ENCODE measurements at regions not wholly inside any gene's neighbourhood (a gene's known extent, or its start where the extent isn't known, plus 50 kb on each side); places are given as distances from the start of the nearest gene placed in this dataset.

DNA sequence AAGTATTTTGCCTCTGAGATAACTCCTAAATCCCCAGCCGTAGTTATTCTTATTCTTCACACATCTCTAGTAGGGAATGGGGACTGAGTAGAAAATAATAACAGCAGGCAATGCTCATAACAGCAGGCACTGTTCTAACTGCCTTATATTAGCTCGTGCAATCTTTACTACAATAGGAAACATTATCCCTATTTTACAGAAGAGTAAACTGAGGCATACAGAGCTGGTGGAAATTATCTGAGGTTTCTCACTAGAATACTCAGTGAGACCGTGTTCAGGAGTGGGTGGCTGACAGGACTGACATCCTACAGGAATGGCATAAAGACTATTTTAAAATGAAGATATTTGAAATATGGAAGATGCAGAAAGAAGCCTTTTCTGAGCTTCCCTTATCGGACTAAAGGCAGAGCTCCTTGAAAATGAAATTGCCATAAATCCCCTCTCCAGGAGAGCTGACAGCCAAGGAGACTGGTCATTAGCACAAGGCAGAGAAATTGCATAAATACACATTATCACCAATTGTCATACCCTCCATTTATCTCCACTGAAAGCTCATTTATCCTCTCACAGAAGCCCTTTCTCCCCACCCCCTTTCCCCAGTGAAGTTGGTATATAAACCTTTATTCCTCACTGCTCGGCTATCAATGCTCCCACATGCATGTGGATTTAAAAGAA lies 93.9 kb downstream of the RASSF10 start (continued):
- TF ChIP-seq TCF7L2 (IDR thresholded peaks at IDR 0.05; ENCODE audit: low read depth, low read length) (no peak), VEZF1 (CRISPR knock-in tag; IDR thresholded peaks at IDR 0.05) (peak; percentile 61), GATAD2A (IDR thresholded peaks at IDR 0.05) (peak; percentile 59; the same call in 1 of the 2 replicates), EGR1 (conservative IDR thresholded peaks at IDR 0.05) (no peak), HIVEP1 (CRISPR knock-in tag; IDR thresholded peaks at IDR 0.05) (no peak), FOS (IDR thresholded peaks at IDR 0.05; ENCODE audit: extremely low read depth, insufficient read length) (no peak)

DNA sequence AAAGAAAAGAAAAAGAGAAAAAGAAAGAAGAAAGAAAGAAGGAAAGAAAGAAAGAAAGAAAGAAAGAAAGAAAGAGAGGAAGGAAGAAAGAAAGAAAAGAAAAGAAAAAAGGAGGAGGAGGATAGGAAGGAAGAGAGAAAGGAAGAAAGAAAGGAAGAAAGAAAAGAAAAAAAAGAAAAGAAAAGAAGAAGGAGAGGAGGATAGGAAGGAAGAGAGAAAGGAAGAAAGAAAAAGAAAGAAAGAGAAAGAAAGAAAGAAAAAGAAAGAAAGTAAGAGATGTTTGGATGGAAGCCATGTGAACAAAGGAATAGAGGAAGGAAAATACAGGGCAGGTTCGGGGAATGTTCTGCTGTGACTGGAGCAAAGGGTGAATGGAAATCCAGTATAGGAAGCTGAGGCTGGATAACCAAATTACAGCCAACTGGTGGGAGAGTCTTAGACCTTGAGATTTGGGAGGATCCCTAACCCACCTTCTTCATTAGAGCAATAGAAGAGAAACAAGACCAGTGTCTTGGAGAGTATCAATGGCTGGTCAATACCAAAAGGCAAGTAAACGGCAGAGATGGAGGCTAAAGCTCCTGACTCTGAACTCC lies 94.9 kb downstream of the RASSF10 start:
- Histone ChIP-seq H3K9me1 (ENCODE audit: control insufficient read depth, insufficient read depth, low read length) (no peaks in the 10 kb centered on the region), H3K4me1 (replicated peaks in 1 of 2; ENCODE audit: control insufficient read depth in 2 of 2, insufficient read depth in 2 of 2, low read length in 2 of 2) (peaks cover 31 to 56% of the 10 kb centered on the region in 2 experiments), H3K27me3 (ENCODE audit: control insufficient read depth in 2 of 2, insufficient read depth in 2 of 2, low read length in 2 of 2) (no peaks in the 10 kb centered on the region), H3K9me3 (replicated peaks; ENCODE audit: control insufficient read depth, insufficient read depth, low read depth, low read length) (no peaks in the 10 kb centered on the region; the same call in 1 of the 2 replicates), H3K36me3 (ENCODE audit: control insufficient read depth, insufficient read depth, low read length) (no peaks in the 10 kb centered on the region), H3K4me3 (no peak overlapping the region), H2AFZ (ENCODE audit: low read depth, low read length) (peak overlapping the region; percentile 52), H4K20me1 (replicated peaks; ENCODE audit: control insufficient read depth, insufficient read depth, low read length) (no peaks in the 10 kb centered on the region), H3K4me2 (ENCODE audit: insufficient read depth, low read length) (peak overlapping the region; percentile 64), H3K9ac (ENCODE audit: insufficient read depth in 1 of 2, low read depth in 2 of 2, low read length in 2 of 2) (peak overlapping the region in 1 of 2 experiments; percentile 14; a peak in 2 of 4 replicates), H3K27ac (ENCODE audit: extremely low read depth, low read depth, low read length) (peak overlapping the region; percentile 62), H3K79me2 (ENCODE audit: control insufficient read depth, insufficient read depth, low read length) (no peaks in the 10 kb centered on the region)
- FAIRE-seq (no peak), DNase-seq (ENCODE audit: extremely low read depth in 1 of 4, low spot score in 3 of 4) (no peak), ATAC-seq (no peak; the same call in 2 of the 3 replicates)
- ChIA-PET CTCF (ENCODE audit: low intra/inter-chr PET ratio) (no interaction called here), POLR2A (no interaction called here)
- intact Hi-C loops (cut with micrococcal nuclease) (loop anchor here (2.0 kb wide), 1 partner anchor 115 kb away; no protein-coding TSS in a partner anchor), in situ Hi-C loops (cut with MboI) (no loop called here)
- WGBS (ENCODE audit: insufficient coverage, low coverage, missing lambda C conversion rate), result 33% methylated on average over 2 of the region's 2 CpGs
- no TSS peak for BruUV-seq (replicated peaks)
- TF ChIP-seq HDAC8 (tag; IDR thresholded peaks at IDR 0.05), result no peak
- TF ChIP-seq ZSCAN32 (CRISPR knock-in tag; IDR thresholded peaks at IDR 0.05), result no peak
- no peak for TF ChIP-seq ZNF75A (CRISPR knock-in tag; IDR thresholded peaks at IDR 0.05)
- TF ChIP-seq NFE2L1 (tag; IDR thresholded peaks at IDR 0.05; ENCODE audit: borderline replicate concordance, low read depth), result no peak
- TF ChIP-seq SIRT6 (IDR thresholded peaks at IDR 0.05; ENCODE audit: low read depth, low read length), result no peak
- 0 out of 2 replicates have a peak, but pooled peaks have one; percentile 11 for TF ChIP-seq LARP7 (IDR thresholded peaks at IDR 0.05)
- peak; percentile 20; the same call in 1 of the 2 replicates for TF ChIP-seq ZBTB2 (IDR thresholded peaks at IDR 0.05)
- TF ChIP-seq ZNF512 (tag; IDR thresholded peaks at IDR 0.05), result peak; percentile 100
- TF ChIP-seq KLF13 (tag; IDR thresholded peaks at IDR 0.05; ENCODE audit: borderline replicate concordance, low read depth), result no peak
- TF ChIP-seq NFIC (IDR thresholded peaks at IDR 0.05), result peak; percentile 47; the same call in 1 of the 2 replicates
